IgD-negative memory B cell (primary cell): ENCODE measurements at regions not wholly inside any gene's neighbourhood (a gene's known extent, or its start where the extent isn't known, plus 50 kb on each side); places are given as distances from the start of the nearest gene placed in this dataset.
"Not testable (repeated sequence)": the region's sequence is repeated elsewhere in the genome, so short reads cannot be mapped to it uniquely, and the experiment has no call there.

ENCODE experiments used
- H3K27ac Mint-ChIP-seq, 3 donors: one replicate each; pipeline ENCODE4 v1.8.0; 2020 to 2022; ENCODE audit warnings: mild to moderate bottlenecking in 3 of 3, mixed read lengths in 3 of 3, moderate library complexity in 1 of 3
- H3K27me3 Mint-ChIP-seq: one replicate; pipeline ENCODE4 v1.8.0; 2021; ENCODE audit warnings: mixed read lengths
- H3K36me3 Mint-ChIP-seq: one replicate; pipeline ENCODE4 v1.8.0; 2020; ENCODE audit warnings: mild to moderate bottlenecking, mixed read lengths
- H3K4me1 Mint-ChIP-seq, 3 donors: one replicate each; pipeline ENCODE4 v1.8.0; 2020 to 2022; ENCODE audit warnings: mixed read lengths in 3 of 3, mild to moderate bottlenecking in 1 of 3
- H3K4me3 Mint-ChIP-seq, 4 donors: one replicate each; pipeline ENCODE4 v1.8.0; 2020 to 2022; ENCODE audit warnings: mild to moderate bottlenecking in 4 of 4, mixed read lengths in 4 of 4, moderate library complexity in 3 of 4
- H3K9me3 Mint-ChIP-seq, 3 donors: one replicate each; pipeline ENCODE4 v1.8.0; 2020 to 2021; ENCODE audit warnings: mixed read lengths in 3 of 3, mild to moderate bottlenecking in 1 of 3

GRCh38 chr4:59689149-59689548, 1511.0 kb upstream of the ADGRL3 start:
- Mint-ChIP-seq H3K27me3 (no peaks in the 10 kb centered on the region), H3K9me3 (peaks cover 0 to 2% (median 0%) of the 10 kb centered on the region in 3 donors), H3K4me3 (no peak overlapping the region), H3K36me3 (no peaks in the 10 kb centered on the region), H3K27ac (no peak overlapping the region), H3K4me1 (peaks cover 0 to 1% (median 0%) of the 10 kb centered on the region in 3 donors)

DNA sequence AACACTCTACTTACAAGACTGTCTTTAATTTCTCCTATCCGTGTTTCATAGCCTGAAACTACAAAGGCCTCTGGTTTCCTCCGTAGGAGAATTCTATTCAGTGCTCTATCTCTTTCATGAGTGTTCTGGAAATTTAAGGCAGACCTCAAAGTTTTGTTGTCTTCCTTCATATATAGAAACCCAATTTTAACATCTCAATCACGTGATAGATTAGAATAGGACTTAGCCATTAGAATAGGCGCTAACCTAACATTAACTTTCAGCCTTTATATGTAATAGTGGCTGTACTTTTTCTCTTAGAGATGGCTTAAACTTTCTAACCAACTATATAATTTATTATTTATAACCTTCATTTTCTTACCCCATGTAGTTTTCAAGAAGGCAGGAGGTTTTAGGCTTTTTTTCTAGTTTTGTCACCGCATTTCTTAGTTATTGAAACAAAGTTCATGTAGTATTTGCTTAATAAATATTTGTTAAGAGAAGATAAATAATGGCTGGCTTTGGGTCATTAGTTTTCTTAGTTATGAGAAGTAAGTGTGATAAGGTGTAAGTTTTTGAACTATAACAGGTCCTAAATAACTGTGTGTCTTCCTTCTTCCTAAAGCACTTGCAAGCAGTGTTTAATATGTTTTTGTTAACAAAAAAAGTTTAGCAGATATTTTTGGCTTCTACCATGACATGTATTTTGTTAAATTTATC, 1504.6 kb upstream of the ADGRL3 start:
- Mint-ChIP-seq H3K27me3 (no peaks in the 10 kb centered on the region), H3K4me1 (peaks cover 0 to 1% (median 0%) of the 10 kb centered on the region in 3 donors), H3K4me3 (no peak overlapping the region), H3K27ac (no peak overlapping the region), H3K9me3 (peaks cover 0 to 5% (median 0%) of the 10 kb centered on the region in 3 donors), H3K36me3 (peaks cover 1% of the 10 kb centered on the region)

- Mint-ChIP-seq H3K36me3 (peaks cover 1% of the 10 kb centered on the region), H3K4me3 (no peak overlapping the region), H3K9me3 (peaks cover 0 to 8% (median 0%) of the 10 kb centered on the region in 3 donors), H3K4me1 (peaks cover 0 to 1% (median 0%) of the 10 kb centered on the region in 3 donors), H3K27me3 (no peaks in the 10 kb centered on the region), H3K27ac (no peak overlapping the region)
These were observed 1502.1 kb upstream of the ADGRL3 start for GRCh38 chr4:59698041-59698440.

DNA sequence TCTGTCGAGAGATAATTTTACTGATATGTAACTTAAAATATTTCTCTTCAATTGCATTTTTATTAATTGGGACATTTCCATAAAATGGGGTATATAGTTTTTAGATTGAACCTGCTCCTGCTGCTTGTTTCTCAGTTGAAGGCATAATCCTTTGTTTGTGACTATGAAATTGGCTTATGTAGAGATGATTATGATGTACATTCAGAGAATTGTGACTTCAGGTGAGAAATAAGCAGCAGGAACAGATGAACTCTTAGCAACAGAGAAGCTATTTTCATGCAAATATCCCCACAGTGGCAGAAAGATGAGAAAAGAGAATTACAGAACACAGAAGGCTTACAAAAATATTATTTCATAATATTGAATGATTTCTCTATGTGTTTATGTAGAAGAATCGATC, 1499.5 kb upstream of the ADGRL3 start:
- no peaks in the 10 kb centered on the region for H3K27me3 Mint-ChIP-seq
- no peak overlapping the region for H3K27ac Mint-ChIP-seq
- no peaks in the 10 kb centered on the region for H3K4me1 Mint-ChIP-seq
- H3K36me3 Mint-ChIP-seq, result peaks cover 1% of the 10 kb centered on the region
- peaks cover 0 to 12% (median 1%) of the 10 kb centered on the region in 3 donors for H3K9me3 Mint-ChIP-seq
- H3K4me3 Mint-ChIP-seq, result no peak overlapping the region

DNA sequence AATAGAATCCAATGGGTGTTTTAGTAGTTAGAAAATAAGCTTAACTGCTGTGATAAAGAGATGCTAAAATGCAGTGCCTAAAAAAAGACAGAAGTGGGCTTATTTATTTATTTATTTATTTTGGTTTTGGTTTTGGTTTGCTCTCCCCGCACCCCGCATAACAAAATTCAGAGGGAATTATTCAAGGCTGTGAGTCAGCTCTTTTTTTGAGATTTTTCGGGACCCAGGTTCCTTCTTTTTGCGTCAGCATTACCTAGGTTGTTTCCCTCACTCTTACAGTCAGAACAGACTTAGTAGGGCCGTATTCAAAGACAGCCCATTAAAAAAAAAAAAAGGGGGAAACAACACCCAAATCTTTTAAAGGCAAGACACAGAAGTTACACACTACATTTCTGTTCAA, 1495.5 kb upstream of the ADGRL3 start:
- H3K9me3 Mint-ChIP-seq, result peaks cover 0 to 9% (median 5%) of the 10 kb centered on the region in 3 donors
- H3K27me3 Mint-ChIP-seq, result no peaks in the 10 kb centered on the region
- no peak overlapping the region for H3K27ac Mint-ChIP-seq
- H3K4me1 Mint-ChIP-seq, result no peaks in the 10 kb centered on the region
- H3K36me3 Mint-ChIP-seq, result no peaks in the 10 kb centered on the region
- H3K4me3 Mint-ChIP-seq, result no peak overlapping the region

DNA sequence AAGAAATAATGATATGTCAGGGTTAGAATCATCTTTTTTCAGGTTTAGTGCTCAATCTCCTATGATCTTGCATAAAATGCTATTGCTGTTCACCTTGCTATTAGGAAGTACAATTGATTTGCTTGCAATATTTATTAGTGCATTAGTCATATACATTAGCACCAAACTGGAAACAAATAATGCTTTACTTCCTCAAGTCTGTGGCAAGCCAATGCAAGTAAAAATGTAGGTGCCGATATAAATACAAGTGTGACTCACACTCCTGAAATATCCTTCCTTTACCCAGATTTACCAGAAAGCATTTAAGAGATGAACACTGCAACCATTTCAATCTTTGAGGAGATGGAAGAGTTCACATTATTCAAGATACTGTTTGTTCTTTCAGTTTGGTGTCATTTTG, 1487.7 kb upstream of the ADGRL3 start:
- Mint-ChIP-seq H3K27ac (no peak overlapping the region), H3K9me3 (peaks cover 4 to 13% (median 9%) of the 10 kb centered on the region in 3 donors), H3K4me1 (no peaks in the 10 kb centered on the region), H3K27me3 (no peaks in the 10 kb centered on the region), H3K36me3 (no peaks in the 10 kb centered on the region), H3K4me3 (no peak overlapping the region)

- not testable (repeated sequence) for H3K27ac Mint-ChIP-seq, H3K9me3 Mint-ChIP-seq, H3K36me3 Mint-ChIP-seq, H3K27me3 Mint-ChIP-seq, H3K4me3 Mint-ChIP-seq, H3K4me1 Mint-ChIP-seq
These were observed 1475.8 kb upstream of the ADGRL3 start for GRCh38 chr4:59724286-59724685.

- Mint-ChIP-seq H3K27ac (no peak overlapping the region), H3K4me3 (no peak overlapping the region), H3K4me1 (no peaks in the 10 kb centered on the region), H3K27me3 (no peaks in the 10 kb centered on the region), H3K36me3 (no peaks in the 10 kb centered on the region), H3K9me3 (peaks cover 0 to 7% (median 0%) of the 10 kb centered on the region in 3 donors)
These were observed 1472.4 kb upstream of the ADGRL3 start for GRCh38 chr4:59727745-59728144.

GRCh38 chr4:59728496-59728895, 1471.6 kb upstream of the ADGRL3 start:
- Mint-ChIP-seq H3K36me3 (no peaks in the 10 kb centered on the region), H3K4me3 (no peak overlapping the region), H3K27me3 (no peaks in the 10 kb centered on the region), H3K9me3 (peaks cover 0 to 7% (median 0%) of the 10 kb centered on the region in 3 donors), H3K4me1 (no peaks in the 10 kb centered on the region), H3K27ac (no peak overlapping the region)

GRCh38 chr4:59729321-59729720, 1470.8 kb upstream of the ADGRL3 start:
- peaks cover 0 to 7% (median 0%) of the 10 kb centered on the region in 3 donors for H3K9me3 Mint-ChIP-seq
- H3K27ac Mint-ChIP-seq, result no peak overlapping the region
- no peaks in the 10 kb centered on the region for H3K4me1 Mint-ChIP-seq
- no peaks in the 10 kb centered on the region for H3K27me3 Mint-ChIP-seq
- no peaks in the 10 kb centered on the region for H3K36me3 Mint-ChIP-seq
- H3K4me3 Mint-ChIP-seq, result no peak overlapping the region

GRCh38 chr4:59748433-59748832, 1451.7 kb upstream of the ADGRL3 start:
- no peak overlapping the region for H3K4me3 Mint-ChIP-seq
- no peak overlapping the region for H3K27ac Mint-ChIP-seq
- H3K36me3 Mint-ChIP-seq, result no peaks in the 10 kb centered on the region
- no peaks in the 10 kb centered on the region for H3K27me3 Mint-ChIP-seq
- no peaks in the 10 kb centered on the region for H3K4me1 Mint-ChIP-seq
- peaks cover 3 to 9% (median 5%) of the 10 kb centered on the region in 3 donors for H3K9me3 Mint-ChIP-seq

- Mint-ChIP-seq H3K36me3 (no peaks in the 10 kb centered on the region), H3K27ac (no peak overlapping the region), H3K9me3 (peaks cover 3 to 21% (median 7%) of the 10 kb centered on the region in 3 donors), H3K4me1 (no peaks in the 10 kb centered on the region), H3K4me3 (no peak overlapping the region), H3K27me3 (no peaks in the 10 kb centered on the region)
These were observed 1440.9 kb upstream of the ADGRL3 start for GRCh38 chr4:59759082-59759825.

- no peaks in the 10 kb centered on the region for H3K4me1 Mint-ChIP-seq
- H3K27ac Mint-ChIP-seq, result no peak overlapping the region
- H3K4me3 Mint-ChIP-seq, result no peak overlapping the region
- peaks cover 2 to 20% (median 4%) of the 10 kb centered on the region in 3 donors for H3K9me3 Mint-ChIP-seq
- H3K36me3 Mint-ChIP-seq, result no peaks in the 10 kb centered on the region
- H3K27me3 Mint-ChIP-seq, result no peaks in the 10 kb centered on the region
These were observed 1437.8 kb upstream of the ADGRL3 start for GRCh38 chr4:59762344-59762743.

- H3K27me3 Mint-ChIP-seq, result no peaks in the 10 kb centered on the region
- H3K36me3 Mint-ChIP-seq, result no peaks in the 10 kb centered on the region
- H3K9me3 Mint-ChIP-seq, result peaks cover 0 to 7% (median 4%) of the 10 kb centered on the region in 3 donors
- H3K27ac Mint-ChIP-seq, result no peak overlapping the region
- no peaks in the 10 kb centered on the region for H3K4me1 Mint-ChIP-seq
- no peak overlapping the region for H3K4me3 Mint-ChIP-seq
These were observed 1429.4 kb upstream of the ADGRL3 start for GRCh38 chr4:59770601-59771264.

DNA sequence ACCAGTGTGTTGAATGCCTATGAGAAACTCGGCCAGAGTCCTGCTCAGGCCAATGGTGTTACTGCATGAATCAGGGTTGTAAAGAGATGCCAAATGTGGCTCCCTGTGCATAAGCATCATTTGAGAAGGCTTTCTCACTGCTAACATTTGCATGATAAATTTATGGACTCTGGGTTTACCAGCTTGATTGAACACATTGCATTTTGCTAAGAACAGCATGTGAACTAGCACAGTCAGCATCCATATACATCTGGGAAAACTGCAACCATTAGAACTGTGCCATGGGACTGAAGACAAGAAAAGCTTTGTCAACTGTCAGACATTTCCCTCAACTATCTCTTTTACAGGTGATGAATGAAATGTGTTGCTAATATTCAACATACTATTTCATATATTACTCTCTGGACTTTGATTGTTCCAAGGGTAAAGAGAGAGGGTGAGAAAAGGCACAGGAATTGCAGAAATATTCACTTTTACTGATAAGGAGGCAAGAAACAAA, 1427.4 kb upstream of the ADGRL3 start:
- no peaks in the 10 kb centered on the region for H3K4me1 Mint-ChIP-seq
- H3K27me3 Mint-ChIP-seq, result no peaks in the 10 kb centered on the region
- H3K27ac Mint-ChIP-seq, result no peak overlapping the region
- H3K9me3 Mint-ChIP-seq, result peaks cover 0 to 4% (median 3%) of the 10 kb centered on the region in 3 donors
- no peak overlapping the region for H3K4me3 Mint-ChIP-seq
- H3K36me3 Mint-ChIP-seq, result no peaks in the 10 kb centered on the region
